NCI-H748 (cell line): ENCODE measurements at regions not wholly inside any gene's neighbourhood (a gene's known extent, or its start where the extent isn't known, plus 50 kb on each side); places are given as distances from the start of the nearest gene placed in this dataset.

Experiments
- DNase-seq: peaks from one replicate; lab custom pipeline; 2025; ENCODE audit not compliant: unreplicated experiment; lab: John Stamatoyannopoulos, UW

DNA sequence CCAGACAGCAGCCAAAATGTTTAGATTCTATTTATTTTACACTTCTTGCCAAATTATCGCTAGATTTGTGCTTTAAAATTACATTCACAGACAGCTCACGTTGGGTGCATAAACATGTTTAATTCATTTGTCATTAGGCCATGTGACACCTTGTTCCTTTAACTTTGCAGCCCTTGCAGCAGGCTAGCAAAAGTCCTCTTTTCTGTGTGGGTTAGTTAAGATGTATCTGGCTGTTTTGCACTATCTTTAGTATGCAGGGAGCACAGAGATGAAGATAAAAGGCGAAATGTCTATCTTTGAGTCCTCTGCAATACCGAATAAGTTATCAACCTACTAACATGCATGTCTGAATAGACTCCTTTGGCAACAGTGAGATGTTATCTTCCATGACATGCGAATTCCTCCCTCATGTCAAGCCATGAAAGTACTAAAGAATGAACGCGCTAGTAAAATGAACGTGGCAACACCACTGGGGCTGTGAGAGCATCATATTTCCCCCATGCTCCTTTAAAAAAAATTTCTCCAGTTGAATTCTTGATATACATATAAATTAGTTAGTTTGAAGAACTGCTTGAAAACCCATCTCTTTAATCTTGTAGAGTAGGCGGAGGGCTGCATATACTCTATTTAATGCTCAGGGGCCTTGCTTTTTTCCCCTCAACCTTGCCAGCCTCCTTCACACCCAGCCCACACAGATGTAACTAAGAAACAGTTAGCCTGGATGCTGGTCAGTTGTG lies 620.4 kb upstream of the NR2F2 start:
- DNase-seq: no peak

DNA sequence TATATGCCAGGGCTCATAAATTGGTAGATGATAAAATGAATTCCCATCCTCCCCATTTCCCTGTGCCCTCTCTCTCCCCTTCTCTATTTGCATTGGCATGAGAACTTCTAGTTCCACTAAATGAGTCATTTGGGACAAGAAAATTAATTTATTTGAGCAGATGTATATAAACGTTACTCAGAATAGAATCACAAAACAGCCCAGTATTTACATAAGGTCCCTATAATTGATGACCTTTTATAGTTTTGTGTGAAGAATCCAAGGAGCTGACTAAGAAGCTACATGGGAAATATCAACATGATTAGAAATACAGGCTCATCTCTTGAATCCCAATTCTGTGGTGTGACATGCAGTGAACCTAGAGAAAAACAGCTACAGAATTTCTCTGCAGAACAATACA lies 617.7 kb upstream of the NR2F2 start:
- no peak for DNase-seq

DNA sequence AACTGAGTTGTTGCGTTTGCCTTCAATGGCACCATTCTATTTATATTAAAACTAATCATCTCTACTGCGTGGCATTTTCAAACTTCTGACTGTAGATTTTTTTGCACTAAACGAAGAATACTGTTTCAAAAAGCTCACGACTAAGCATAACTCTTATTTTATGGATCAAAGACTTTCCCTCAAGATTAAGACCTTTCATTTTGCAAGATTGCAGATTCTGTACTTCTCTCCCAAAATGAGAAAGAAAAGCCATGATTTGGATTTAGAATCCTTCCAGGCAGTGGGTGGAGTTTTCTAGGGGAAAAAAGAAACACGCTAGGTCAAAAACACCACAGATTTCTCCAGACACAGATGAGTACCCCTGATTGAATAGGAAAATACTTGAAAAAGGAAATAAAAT lies 617.2 kb upstream of the NR2F2 start:
- DNase-seq: no peak

DNA sequence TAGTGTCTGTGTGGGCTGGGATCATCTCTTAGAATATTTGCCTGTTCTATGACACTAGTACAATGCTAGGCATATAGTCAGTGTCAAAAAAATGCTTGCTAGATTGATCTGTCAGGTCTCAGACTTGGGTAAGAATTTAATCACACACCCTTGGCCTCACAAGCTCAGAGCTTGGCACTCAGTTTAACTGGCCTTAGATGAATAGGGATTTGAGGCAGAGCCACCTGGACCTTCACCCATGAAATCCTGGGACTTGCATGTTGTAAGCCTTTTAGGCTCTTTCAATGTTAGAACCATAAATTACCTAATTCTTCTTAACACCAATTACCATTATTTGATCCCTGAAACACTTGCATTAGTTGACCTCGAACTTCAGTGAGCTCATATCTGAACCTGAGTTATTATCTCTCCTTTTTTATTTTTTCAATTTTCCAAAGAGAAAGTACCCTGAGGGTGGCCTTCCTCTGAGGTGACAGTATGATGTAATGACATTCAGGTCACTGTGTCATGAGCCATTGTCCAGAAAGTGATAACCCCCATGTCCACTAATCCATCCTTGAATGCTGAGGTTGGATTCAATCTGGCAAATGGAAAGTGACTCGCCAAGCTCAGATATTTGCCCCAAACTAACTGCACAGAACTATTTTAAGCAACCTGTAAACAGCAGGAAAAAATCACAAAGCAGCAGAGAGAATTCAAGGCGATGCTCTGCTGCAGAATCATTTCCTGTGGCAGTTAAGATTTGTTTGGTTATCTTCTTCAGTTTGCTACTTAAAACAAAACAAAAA lies 615.2 kb upstream of the NR2F2 start:
- DNase-seq: no peak

DNA sequence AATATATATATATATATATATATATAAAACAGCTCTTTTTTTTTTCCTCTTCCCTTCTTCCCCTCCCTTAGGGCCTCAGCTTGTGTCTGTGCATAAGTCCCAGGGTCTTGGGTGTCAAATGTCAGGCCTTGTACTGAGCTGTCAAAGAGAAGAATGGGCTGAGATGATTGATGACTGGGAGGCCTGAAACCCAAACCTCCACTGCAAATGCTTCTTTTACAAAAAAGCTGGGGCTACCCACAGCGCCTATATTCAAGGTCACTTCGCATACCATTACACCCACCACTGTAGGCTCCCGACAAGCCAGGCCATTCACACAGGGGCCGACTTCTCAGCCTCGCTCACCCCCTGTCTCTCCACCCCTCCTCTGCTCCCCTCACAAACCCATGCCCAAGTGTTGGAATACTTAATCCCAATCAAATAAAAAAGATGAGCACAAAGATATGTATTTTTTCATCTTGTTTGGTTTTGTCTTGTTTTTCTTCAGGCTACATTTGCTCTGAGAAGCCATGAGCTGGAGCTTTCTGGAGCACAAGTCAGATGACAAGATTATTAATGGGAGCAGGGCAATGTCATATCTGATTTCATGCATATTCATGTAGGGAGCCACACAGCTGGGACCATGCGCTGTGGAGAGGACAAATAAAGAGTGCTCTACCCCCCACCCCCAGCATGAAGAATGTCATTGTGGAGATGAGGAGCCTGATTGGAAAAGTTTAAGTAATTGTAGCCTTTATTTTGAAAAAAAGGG lies 614.4 kb upstream of the NR2F2 start:
- no peak for DNase-seq

DNA sequence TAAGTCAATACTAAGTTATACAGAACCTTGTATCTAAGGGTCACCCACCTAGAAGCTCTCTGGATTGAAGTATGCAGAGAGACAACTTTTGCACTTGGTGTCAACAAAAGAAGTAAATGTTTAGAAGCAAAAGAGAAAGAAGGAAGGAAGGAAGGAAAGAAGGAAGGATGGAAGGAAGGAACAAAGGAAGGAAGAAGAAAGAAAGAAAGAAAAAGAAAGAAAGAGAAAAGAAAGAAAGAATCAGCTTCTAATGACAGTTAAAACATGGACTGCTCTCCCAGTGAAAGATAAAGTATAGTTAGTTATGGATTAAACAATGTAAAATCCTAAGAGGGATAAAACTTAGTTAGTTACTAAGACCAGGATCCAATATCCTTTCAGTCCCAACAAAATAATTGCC lies 613.8 kb upstream of the NR2F2 start:
- no peak for DNase-seq

DNA sequence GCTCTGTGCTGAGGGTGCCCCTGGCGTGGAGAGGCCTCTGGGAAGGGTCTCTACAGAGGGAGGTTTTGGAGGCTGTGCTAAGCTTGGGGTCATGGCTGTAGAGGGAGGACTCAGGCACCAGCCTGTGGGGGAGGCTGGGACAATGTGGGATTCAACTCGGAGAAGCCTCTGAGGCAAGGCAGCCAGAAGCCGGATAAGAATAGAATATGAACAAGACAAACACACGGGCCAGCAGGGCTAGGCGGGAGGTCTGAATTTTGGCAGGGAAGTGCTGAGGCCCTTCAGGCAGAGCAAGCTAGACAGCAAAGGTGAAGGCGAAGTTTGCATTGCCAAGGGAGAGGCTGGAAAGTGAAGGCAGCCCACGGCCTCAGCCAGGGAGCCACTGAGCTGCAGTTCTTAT lies 612.1 kb upstream of the NR2F2 start:
- no peak for DNase-seq

DNA sequence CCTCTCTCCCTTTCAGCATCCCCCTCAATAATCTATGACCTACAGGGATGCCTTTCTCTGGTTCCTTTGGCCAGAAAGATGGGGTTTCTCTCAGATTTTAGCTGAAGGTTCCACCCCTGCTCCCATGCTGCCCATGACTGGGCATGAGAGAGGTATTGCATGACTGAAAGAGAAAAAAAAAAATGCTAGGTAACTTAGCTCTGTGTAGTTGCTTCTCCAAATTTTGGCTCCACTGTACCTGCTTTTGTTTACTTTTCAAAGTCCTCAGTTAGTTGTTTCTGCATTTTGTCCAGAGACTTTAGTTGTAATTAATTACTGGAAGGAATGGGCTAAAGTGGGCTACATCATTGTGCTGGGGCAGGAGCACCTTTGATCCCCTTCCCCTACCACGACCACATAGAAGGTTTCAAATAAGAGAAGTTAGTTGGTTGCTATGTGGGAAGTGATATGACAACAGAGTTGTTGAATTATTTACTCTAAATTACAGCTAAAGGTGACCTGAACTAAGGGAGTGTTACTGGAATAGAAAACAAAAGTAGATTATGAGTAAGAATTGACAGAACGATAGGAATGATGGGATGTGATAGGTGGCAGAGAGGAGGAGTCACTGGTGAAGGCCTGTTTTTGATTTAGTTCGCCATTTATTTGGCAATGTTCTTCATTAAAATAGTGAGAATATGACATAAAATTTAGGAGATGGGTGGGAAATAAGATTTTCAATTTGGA lies 605.4 kb upstream of the NR2F2 start:
- DNase-seq: no peak

DNA sequence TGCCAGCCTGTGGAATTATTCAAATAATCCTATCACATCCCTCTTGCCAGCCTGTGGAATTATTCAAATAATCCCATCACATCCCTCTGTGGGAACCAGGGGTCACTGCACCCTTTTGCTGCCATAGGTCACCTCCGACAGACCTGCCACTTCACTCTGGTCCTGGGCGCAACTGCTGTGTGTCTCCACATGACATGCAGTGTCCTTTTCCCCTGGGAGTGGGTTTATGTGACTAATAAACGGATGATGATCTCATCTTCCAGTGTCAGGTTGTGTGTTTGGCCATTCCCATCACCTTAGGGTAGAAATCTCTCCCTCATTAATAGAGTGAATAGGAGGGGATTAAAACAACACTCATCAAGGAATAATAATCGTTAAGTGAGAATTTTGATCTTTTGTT lies 603.6 kb upstream of the NR2F2 start:
- no peak for DNase-seq

DNA sequence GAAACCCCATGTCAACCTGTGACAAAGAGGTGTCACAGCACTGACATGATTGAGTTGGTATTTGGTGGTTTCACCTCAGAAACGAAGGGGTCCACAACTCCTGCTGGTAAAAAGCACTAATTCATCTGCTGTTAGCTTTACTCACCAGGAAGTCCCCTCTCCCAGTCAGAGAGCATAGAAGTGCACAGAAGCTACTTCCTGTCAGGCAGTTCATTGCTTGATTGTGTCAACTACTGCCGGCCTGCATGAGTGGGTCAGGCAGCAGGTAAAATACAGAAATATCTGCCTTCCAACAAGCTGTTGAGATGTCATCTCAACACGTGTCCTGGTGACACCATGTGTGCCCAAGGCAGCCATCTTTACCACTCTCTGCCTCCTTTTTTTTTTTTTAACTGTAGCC lies 596.6 kb upstream of the NR2F2 start:
- DNase-seq: no peak

DNA sequence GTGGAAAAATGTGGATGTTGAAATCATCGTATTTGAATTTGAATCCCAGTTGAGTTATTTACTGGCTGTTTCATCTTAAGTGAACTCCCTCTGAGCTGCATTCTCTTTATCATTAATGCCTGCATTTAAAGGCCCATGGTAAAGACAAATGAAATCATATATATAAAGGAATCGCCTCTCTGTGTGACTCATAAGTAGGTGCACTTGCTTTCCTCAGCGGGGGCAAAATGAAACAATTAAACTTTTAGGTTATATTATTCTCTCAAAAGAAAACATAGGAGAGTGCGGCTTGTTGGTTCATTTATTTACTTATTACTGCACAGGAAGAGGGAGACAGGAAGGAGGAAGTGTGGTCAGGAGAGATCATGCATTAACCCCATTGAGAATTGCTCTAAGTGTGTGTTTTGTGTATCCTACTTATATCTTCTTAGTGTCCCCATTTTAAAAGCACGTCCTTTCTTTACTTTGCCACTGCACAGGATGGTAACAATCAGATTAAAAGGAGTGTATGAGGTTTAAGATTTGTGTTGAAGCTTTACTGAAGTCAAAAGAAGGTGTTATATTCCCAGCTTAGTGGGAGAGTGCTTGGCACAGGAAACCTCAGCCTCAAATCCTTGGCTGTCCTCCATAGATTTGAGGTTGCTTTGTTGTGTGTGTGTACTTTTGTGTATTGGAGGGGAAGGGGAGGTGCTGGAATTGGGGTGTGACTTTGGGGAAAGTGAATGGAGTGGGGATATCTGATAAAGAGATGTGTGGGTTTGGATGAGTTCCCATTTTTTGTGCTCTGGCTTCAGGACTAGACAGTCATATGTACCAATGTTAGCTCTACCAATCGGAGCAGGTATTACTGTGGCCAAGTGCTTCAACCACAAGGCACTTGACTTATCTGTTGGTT lies 595.8 kb upstream of the NR2F2 start:
- no peak for DNase-seq

DNA sequence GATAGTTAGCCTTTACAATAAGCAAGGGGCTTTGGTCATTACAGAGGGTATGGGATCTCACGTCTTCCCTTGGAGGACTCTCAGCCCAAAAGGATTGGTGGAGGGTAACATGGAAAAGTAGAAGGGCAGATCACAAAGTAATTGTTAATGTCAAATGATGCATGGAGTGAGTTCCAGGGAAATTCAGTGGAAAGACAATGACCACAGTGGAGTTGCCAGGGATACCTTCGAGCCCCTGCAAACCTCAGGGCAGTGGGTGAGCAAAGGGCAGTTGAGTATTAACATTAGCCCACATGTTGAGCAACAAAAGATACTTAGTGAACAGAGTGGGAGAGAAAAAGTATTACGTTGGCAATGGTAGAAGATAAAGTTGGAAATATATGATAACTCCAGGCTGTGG lies 593.4 kb upstream of the NR2F2 start:
- DNase-seq: no peak

DNA sequence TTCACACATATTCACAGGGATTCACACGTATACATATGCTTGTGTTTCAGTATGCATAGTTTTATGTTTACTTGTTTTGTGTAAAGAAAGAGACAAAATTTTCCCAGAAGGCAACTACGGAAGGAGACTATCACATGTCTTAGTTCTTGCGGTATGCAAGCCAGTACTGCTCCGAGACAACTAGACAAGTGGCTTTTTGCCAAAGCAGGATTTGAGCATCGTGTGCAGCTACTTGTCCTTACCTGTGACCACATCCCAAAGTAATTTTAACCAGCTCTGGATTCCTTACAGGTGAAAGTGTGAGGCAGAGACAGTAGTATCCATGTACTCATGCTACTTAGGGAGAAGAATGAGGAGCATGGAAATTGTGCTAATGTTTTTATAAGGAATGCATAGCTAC lies 591.4 kb upstream of the NR2F2 start:
- DNase-seq: no peak

DNA sequence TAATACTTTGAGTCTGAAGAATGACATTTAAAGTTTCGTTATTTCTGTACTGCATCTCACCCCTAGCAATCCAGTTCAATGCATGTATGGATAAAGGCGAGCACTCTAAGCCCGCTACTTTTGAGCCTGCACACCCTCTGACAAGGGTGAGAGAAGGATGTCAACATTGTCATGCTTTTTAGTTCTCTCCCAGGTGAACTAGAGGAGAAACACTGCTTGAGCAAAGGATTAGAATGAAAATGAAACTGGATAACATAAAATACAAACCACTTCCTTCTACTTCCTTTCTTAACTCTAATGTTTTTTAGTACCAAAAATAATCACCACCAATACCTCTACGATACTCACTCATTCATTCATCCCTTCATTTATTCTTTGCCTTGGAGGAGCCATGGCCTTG lies 588.7 kb upstream of the NR2F2 start:
- no peak for DNase-seq

DNA sequence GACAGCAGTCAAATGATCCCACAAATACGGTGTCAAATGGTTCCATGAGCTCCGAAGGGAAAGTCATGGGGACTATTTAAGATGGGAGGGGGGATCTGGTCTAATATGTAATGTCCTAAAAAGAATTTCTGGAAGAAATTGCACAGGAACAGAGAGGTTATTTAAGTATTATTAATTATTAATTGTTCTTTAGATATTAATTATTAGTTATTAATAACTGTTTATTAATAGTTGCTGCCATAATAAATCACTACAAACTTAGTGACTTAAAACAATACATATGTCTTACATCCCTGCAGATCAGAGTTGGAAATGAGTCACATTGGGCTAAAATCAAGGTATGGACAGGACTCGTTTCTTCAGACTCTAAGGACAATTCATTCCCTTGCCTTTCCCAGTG lies 588.2 kb upstream of the NR2F2 start:
- no peak for DNase-seq

DNA sequence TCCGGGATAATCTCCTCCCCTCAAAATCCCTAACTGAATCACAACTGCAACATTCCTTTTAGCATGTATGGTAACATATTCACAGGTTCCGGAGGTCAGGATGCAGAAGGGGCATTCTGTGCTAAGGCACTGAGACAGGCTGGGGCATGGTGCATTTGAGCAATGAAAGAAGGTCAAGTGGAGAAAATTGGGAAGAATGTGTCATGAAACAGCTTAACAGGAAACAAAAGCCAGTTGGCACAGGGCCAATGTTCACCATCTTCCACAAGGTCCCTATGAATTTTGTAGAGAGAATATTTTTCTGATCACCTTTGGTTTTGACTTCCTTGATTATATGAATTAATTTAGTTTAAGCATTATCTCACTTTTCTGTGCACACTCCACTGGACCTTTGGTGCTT lies 587.7 kb upstream of the NR2F2 start:
- no peak for DNase-seq

DNA sequence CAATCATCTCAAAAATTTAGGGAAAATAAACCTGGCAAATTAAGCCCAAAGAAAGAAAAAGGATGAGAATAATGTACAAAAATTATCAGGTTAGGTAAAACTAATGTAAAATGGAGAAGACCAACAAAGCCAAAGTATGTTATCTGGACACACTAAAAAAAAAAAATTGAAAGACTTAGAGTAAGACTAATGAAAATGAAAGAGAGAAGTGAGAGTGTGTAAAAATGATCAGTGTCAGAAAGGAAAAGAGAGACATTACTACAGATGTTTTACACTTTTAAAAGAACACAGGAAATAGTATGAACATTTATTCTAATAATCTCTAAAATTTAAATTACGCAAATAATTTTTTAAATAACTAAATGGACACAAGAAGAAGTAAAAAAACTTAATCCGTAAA lies 573.3 kb upstream of the NR2F2 start:
- DNase-seq: no peak

DNA sequence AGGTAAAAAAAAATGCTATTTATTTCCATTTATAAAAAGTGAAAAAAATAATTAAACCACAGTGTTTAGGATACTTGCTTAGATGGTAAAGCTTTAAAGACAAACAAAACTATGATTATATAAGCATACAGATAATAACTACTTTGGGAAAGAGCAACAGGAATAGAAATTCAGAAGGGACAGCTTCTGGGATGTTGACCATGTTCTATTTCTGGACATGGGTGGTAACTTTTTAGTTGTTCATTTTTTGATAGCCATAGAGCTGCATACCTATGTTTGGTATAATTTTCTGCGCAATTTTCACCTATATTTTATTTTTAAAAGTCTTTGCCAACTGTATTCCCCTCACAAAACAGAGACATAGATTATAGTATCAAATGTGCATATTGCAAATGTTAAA lies 572.0 kb upstream of the NR2F2 start:
- no peak for DNase-seq

DNA sequence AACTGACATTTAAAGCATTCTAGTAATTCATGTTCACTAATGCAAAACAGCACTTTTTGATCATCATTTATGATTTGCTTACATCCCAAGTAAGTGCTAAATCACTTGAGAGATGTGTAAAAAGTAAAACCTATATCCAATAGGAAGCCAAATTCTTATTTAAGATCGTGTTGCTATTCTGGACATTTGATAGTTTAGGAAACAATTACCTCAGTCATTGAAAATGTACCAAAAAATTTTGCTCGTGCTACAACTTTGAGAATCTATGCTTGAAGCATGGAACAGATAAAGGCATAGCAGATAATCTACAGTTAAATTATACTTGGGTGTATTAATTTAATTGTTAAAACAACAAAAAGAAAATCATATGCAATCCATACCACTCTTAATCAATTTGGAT lies 571.6 kb upstream of the NR2F2 start:
- DNase-seq: no peak

DNA sequence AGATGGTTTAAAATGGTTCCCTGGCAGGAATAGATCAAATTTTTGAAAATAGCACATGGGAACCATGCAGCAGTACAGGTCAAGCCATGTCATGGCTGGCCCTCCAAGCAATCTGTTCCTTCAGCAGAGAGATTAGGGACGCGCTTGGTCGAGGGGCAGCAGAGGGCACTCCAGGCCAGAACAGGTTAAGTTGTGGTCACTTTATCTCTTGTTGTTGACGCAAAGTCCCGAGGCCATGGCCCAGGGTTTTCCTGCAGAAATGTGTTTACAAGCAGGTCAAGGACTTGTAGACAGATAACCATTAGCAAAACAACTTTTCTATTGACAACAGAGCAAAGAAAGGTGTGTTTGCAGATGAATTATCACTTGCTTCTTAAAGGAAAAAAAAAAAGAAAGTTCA lies 570.0 kb upstream of the NR2F2 start:
- no peak for DNase-seq
